ENCODE measurements at regions not wholly inside any gene's neighbourhood (a gene's known extent, or its start where the extent isn't known, plus 50 kb on each side); places are given as distances from the start of the nearest gene placed in this dataset.
A peak's percentile ranks its signal among the peaks of the same experiment; 100 is the strongest.

GRCh38 chrX:39416547-39417260 is 615.4 kb downstream of the MID1IP1 start:
- Histone ChIP-seq H3K9ac (ENCODE audit: low read length in 2 of 2) (no peak overlapping the region), H3K36me3 (ENCODE audit: control insufficient read depth in 2 of 2, insufficient read depth in 2 of 2, low read length in 2 of 2) (no peaks in the 10 kb centered on the region), H3K4me1 (ENCODE audit: control insufficient read depth, insufficient read depth, low read length) (peaks cover 9% of the 10 kb centered on the region), H3K4me3 (ENCODE audit: low read length in 2 of 2) (no peak overlapping the region), H3K27me3 (ENCODE audit: control insufficient read depth in 1 of 2, insufficient read depth in 2 of 2, low read length in 2 of 2) (peaks cover 0 to 10% of the 10 kb centered on the region in 2 donors), H3K9me3 (ENCODE audit: control insufficient read depth in 2 of 2, low read length in 2 of 2) (peaks cover 0 to 2% of the 10 kb centered on the region in 2 donors), H3K27ac (ENCODE audit: low read length) (no peak overlapping the region)

DNA sequence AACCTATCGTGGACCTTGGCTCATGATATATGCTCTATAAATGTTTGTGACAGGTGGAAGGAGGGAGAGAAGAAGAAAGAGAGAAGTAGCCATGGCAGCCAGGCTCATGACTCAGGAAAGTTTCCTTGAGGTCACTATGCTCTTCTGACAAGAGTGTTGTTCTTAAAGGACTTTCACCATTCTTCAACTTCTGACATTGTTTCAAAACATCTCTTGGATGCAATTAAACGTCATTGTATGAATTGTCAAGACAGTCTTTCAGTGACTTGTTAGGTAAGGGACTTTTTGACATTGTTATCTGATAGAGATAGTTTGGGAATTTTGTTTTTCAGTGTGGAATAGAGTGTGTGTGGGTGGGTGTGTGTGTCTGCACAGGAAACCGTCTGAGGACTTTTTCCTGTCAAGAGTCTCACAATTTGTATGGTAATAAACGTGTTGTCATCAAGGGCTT is 617.0 kb downstream of the MID1IP1 start:
- Histone ChIP-seq H3K4me3 (ENCODE audit: low read length in 2 of 2) (no peak overlapping the region), H3K9ac (ENCODE audit: low read length in 2 of 2) (no peak overlapping the region), H3K36me3 (ENCODE audit: control insufficient read depth in 2 of 2, insufficient read depth in 2 of 2, low read length in 2 of 2) (no peaks in the 10 kb centered on the region), H3K27me3 (ENCODE audit: control insufficient read depth in 1 of 2, insufficient read depth in 2 of 2, low read length in 2 of 2) (peaks cover 0 to 11% of the 10 kb centered on the region in 2 donors), H3K27ac (ENCODE audit: low read length) (peak overlapping the region; percentile 46), H3K4me1 (ENCODE audit: control insufficient read depth, insufficient read depth, low read length) (peaks cover 9% of the 10 kb centered on the region), H3K9me3 (ENCODE audit: control insufficient read depth in 2 of 2, low read length in 2 of 2) (no peaks in the 10 kb centered on the region)

DNA sequence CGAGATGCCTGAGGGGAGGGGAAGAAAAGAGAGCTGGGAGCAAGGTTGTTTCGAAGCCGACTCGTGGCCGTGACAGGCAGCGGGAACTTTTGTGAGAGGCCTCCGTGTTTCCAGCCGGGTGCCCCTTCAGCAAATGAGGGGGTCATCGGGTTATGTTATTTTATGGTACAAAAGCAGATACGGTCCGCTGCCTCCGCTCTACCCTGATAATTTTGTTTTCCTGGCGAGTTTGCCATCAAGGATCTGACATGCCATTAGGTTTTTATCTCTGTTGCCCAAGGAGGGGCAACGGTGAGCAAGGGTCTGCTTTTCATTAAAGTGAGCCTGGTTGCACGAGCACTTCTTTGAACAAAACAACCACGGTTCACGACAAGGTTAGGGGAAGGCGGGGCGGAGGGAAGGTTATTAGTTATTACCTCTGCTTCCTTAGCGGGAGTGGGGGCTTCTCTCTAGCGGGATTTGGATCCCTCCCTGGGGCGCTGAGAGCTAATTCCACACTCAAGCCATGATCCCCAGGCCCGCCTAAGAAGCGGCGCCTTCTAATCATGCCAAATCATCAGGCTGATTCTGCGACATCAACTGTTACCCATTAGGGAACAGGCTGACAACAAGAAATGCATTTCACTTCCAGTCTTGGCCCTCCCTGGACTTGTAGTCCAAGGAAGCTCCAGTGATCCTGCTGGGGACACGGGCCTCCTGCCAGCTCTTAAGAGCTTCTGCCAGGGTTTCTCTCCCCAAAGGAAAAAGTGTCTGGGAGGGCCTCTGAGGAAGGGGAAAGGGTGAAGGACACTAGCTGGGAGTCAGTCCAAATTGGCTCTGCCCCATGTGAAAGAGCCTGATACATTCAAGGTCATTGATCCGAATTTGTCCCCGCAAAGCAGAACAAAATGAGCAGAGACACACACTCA is 617.7 kb downstream of the MID1IP1 start:
- Histone ChIP-seq H3K27ac (ENCODE audit: low read length) (peak overlapping the region; percentile 46), H3K4me3 (ENCODE audit: low read length in 2 of 2) (no peak overlapping the region), H3K4me1 (ENCODE audit: control insufficient read depth, insufficient read depth, low read length) (peaks cover 9% of the 10 kb centered on the region), H3K9me3 (ENCODE audit: control insufficient read depth in 2 of 2, low read length in 2 of 2) (no peaks in the 10 kb centered on the region), H3K27me3 (ENCODE audit: control insufficient read depth in 1 of 2, insufficient read depth in 2 of 2, low read length in 2 of 2) (peaks cover 0 to 11% of the 10 kb centered on the region in 2 donors), H3K9ac (ENCODE audit: low read length in 2 of 2) (no peak overlapping the region), H3K36me3 (ENCODE audit: control insufficient read depth in 2 of 2, insufficient read depth in 2 of 2, low read length in 2 of 2) (no peaks in the 10 kb centered on the region)

DNA sequence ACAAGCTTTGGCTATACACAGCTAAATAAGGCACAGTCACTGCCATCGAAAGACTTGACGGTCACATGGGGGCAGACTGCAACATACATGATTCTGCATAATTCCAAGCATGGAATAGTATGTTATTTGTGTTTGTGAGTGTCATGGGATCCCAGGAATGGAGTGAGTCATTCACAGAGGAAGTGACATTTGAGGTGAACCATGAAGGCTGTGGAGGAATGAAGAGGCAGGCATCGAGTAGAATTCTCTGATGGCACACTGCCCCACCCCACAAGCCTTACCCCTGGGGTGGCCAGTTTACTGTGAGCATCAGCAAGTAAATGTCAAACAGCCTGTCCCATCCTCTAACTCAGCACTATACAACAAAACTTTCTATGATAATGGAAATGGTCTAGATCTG is 619.7 kb downstream of the MID1IP1 start:
- peaks cover 0 to 11% of the 10 kb centered on the region in 2 donors for H3K27me3 ChIP-seq (ENCODE audit: control insufficient read depth in 1 of 2, insufficient read depth in 2 of 2, low read length in 2 of 2)
- H3K9ac ChIP-seq (ENCODE audit: low read length in 2 of 2), result no peak overlapping the region
- H3K9me3 ChIP-seq (ENCODE audit: control insufficient read depth in 2 of 2, low read length in 2 of 2), result no peaks in the 10 kb centered on the region
- H3K4me1 ChIP-seq (ENCODE audit: control insufficient read depth, insufficient read depth, low read length), result peaks cover 9% of the 10 kb centered on the region
- no peak overlapping the region for H3K27ac ChIP-seq (ENCODE audit: low read length)
- no peak overlapping the region for H3K4me3 ChIP-seq (ENCODE audit: low read length in 2 of 2)
- H3K36me3 ChIP-seq (ENCODE audit: control insufficient read depth in 2 of 2, insufficient read depth in 2 of 2, low read length in 2 of 2), result no peaks in the 10 kb centered on the region

DNA sequence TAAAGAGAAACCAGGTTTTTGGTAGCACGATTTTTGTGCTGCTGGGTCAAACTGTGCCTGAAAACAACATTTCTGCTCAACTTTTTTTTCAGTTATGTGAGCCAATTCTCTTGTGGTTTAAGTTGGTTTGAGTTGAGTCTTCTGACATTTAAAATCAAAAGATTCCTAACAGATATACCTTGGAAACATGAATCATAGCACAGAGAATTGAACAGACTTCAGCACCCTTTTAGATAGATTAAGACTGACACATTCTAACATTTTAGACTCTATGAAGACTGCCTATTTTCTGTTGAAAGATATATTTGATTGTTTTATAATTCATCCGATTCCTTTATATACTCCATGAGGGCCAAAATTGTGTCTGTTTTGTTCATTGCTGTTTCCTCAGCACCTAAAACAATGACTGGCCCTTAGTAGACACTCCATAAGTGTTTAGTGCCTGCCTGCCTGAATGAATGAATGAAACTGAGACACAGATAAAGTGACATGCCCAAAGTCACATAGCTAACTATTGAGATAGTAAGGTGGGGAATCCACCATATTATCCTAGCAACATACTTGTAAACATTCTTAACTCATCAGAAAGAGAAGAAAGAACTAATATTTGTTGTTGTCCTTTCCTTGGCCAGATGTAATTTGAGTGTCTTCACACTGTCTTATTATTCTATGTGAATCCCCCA is 624.0 kb downstream of the MID1IP1 start:
- Histone ChIP-seq H3K27ac (ENCODE audit: low read length) (no peak overlapping the region), H3K9ac (ENCODE audit: low read length in 2 of 2) (no peak overlapping the region), H3K36me3 (ENCODE audit: control insufficient read depth in 2 of 2, insufficient read depth in 2 of 2, low read length in 2 of 2) (no peaks in the 10 kb centered on the region), H3K9me3 (ENCODE audit: control insufficient read depth in 2 of 2, low read length in 2 of 2) (peaks cover 0 to 2% of the 10 kb centered on the region in 2 donors), H3K4me1 (ENCODE audit: control insufficient read depth, insufficient read depth, low read length) (peaks cover 13% of the 10 kb centered on the region), H3K4me3 (ENCODE audit: low read length in 2 of 2) (no peak overlapping the region), H3K27me3 (ENCODE audit: control insufficient read depth in 1 of 2, insufficient read depth in 2 of 2, low read length in 2 of 2) (peaks cover 0 to 8% of the 10 kb centered on the region in 2 donors)

DNA sequence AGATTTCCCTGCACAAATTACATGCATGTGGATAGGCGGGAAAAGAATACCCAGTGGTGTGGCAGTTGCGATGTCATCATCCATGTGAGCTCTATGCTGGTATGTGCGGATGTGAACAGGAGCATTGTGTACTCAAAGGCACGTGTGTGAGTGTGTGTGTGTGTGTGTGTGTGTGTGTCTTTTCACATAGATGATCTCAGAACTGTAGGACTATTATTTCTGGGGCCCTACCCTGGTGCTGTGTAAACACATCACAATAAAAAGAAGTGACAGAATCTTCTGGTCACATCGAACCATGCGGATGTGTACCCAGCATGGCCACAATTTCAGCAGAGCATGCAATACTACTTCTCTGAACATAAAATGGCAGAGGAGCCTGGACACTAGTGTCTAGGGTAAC is 624.8 kb downstream of the MID1IP1 start:
- Histone ChIP-seq H3K9ac (ENCODE audit: low read length in 2 of 2) (no peak overlapping the region), H3K27me3 (ENCODE audit: control insufficient read depth in 1 of 2, insufficient read depth in 2 of 2, low read length in 2 of 2) (peaks cover 0 to 8% of the 10 kb centered on the region in 2 donors), H3K27ac (ENCODE audit: low read length) (peak overlapping the region; percentile 62), H3K9me3 (ENCODE audit: control insufficient read depth in 2 of 2, low read length in 2 of 2) (peaks cover 0 to 2% of the 10 kb centered on the region in 2 donors), H3K36me3 (ENCODE audit: control insufficient read depth in 2 of 2, insufficient read depth in 2 of 2, low read length in 2 of 2) (no peaks in the 10 kb centered on the region), H3K4me1 (ENCODE audit: control insufficient read depth, insufficient read depth, low read length) (peaks cover 13% of the 10 kb centered on the region), H3K4me3 (ENCODE audit: low read length in 2 of 2) (no peak overlapping the region)

DNA sequence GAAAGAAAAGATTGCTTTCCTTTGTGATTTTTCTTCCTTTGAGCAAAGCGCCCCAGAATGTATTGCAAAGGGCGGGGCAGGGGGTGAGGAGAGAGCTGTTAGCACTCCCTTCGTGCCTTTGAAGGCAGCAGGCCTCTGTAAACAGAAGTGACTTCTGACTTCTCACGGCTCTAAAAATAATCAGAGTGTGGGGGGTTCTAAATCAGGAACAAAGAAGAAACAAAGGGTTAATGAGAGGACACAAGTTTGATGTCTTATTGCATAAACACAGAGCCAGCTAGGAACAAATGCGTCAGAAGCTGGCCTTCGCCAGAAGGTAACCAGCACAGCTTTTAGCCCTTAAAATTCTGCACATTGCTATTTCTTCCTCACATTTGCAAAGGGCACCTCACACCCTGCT is 626.2 kb downstream of the MID1IP1 start:
- H3K36me3 ChIP-seq (ENCODE audit: control insufficient read depth in 2 of 2, insufficient read depth in 2 of 2, low read length in 2 of 2), result no peaks in the 10 kb centered on the region
- H3K27ac ChIP-seq (ENCODE audit: low read length), result peak overlapping the region; percentile 62
- peaks cover 0 to 6% of the 10 kb centered on the region in 2 donors for H3K27me3 ChIP-seq (ENCODE audit: control insufficient read depth in 1 of 2, insufficient read depth in 2 of 2, low read length in 2 of 2)
- H3K9ac ChIP-seq (ENCODE audit: low read length in 2 of 2), result no peak overlapping the region
- peaks cover 0 to 2% of the 10 kb centered on the region in 2 donors for H3K9me3 ChIP-seq (ENCODE audit: control insufficient read depth in 2 of 2, low read length in 2 of 2)
- H3K4me1 ChIP-seq (ENCODE audit: control insufficient read depth, insufficient read depth, low read length), result peaks cover 13% of the 10 kb centered on the region
- no peak overlapping the region for H3K4me3 ChIP-seq (ENCODE audit: low read length in 2 of 2)

GRCh38 chrX:39427906-39428305 is 626.6 kb downstream of the MID1IP1 start:
- H3K4me3 ChIP-seq (ENCODE audit: low read length in 2 of 2), result no peak overlapping the region
- no peaks in the 10 kb centered on the region for H3K36me3 ChIP-seq (ENCODE audit: control insufficient read depth in 2 of 2, insufficient read depth in 2 of 2, low read length in 2 of 2)

GRCh38 chrX:39430551-39430950 is 629.3 kb downstream of the MID1IP1 start:
- no peaks in the 10 kb centered on the region for H3K27me3 ChIP-seq (ENCODE audit: control insufficient read depth in 1 of 2, insufficient read depth in 2 of 2, low read length in 2 of 2)
- no peak overlapping the region for H3K4me3 ChIP-seq (ENCODE audit: low read length in 2 of 2)
- H3K27ac ChIP-seq (ENCODE audit: low read length), result no peak overlapping the region
- no peak overlapping the region for H3K9ac ChIP-seq (ENCODE audit: low read length in 2 of 2)
- H3K4me1 ChIP-seq (ENCODE audit: control insufficient read depth, insufficient read depth, low read length), result peaks cover 13% of the 10 kb centered on the region
- H3K9me3 ChIP-seq (ENCODE audit: control insufficient read depth in 2 of 2, low read length in 2 of 2), result peaks cover 0 to 2% of the 10 kb centered on the region in 2 donors
- H3K36me3 ChIP-seq (ENCODE audit: control insufficient read depth in 2 of 2, insufficient read depth in 2 of 2, low read length in 2 of 2), result no peaks in the 10 kb centered on the region

More at GRCh38 chrX:39427906-39428305, 626.6 kb downstream of the MID1IP1 start:
- Histone ChIP-seq H3K4me1 (ENCODE audit: control insufficient read depth, insufficient read depth, low read length) (peaks cover 13% of the 10 kb centered on the region), H3K9ac (ENCODE audit: low read length in 2 of 2) (no peak overlapping the region), H3K27me3 (ENCODE audit: control insufficient read depth in 1 of 2, insufficient read depth in 2 of 2, low read length in 2 of 2) (peaks cover 0 to 4% of the 10 kb centered on the region in 2 donors), H3K9me3 (ENCODE audit: control insufficient read depth in 2 of 2, low read length in 2 of 2) (peaks cover 0 to 2% of the 10 kb centered on the region in 2 donors), H3K27ac (ENCODE audit: low read length) (peak overlapping the region; percentile 62)

DNA sequence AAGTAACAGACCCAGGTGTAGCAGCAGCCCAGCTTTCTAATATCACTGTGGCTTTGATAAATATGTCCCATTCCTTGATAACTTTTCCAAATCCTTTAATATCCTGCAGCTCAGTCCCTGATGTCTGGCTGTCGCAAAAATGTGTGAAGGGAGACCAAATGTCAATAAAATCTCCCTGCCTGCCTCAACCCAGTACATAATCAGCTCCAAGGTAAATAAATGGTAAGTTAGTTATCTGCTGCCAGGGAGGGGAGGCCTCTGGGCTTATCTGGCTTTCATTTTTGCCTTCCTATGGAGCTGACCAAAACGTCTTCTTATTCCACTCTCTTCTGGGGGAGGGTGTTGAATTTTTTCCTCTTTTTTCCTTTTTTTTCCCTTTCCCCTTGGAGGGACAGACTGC is 630.6 kb downstream of the MID1IP1 start:
- H3K27me3 ChIP-seq (ENCODE audit: control insufficient read depth in 1 of 2, insufficient read depth in 2 of 2, low read length in 2 of 2), result no peaks in the 10 kb centered on the region
- no peaks in the 10 kb centered on the region for H3K36me3 ChIP-seq (ENCODE audit: control insufficient read depth in 2 of 2, insufficient read depth in 2 of 2, low read length in 2 of 2)
- no peak overlapping the region for H3K27ac ChIP-seq (ENCODE audit: low read length)
- H3K4me3 ChIP-seq (ENCODE audit: low read length in 2 of 2), result no peak overlapping the region
- no peak overlapping the region for H3K9ac ChIP-seq (ENCODE audit: low read length in 2 of 2)
- H3K4me1 ChIP-seq (ENCODE audit: control insufficient read depth, insufficient read depth, low read length), result peaks cover 12% of the 10 kb centered on the region
- peaks cover 0 to 3% of the 10 kb centered on the region in 2 donors for H3K9me3 ChIP-seq (ENCODE audit: control insufficient read depth in 2 of 2, low read length in 2 of 2)
